GM12878 (cell line): ENCODE measurements at regions not wholly inside any gene's neighbourhood (a gene's known extent, or its start where the extent isn't known, plus 50 kb on each side); places are given as distances from the start of the nearest gene placed in this dataset.

ENCODE experiments used
- CTCF ChIP-seq, 3 experiments: IDR thresholded peaks in 2 of 3; conservative IDR thresholded peaks in 1 of 3; 2 replicates each; pipeline ENCODE4 v1.5.1; 2011; ENCODE audit warnings: low read depth in 3 of 3, low read length in 3 of 3, mild to moderate bottlenecking in 3 of 3, control low read depth in 2 of 3, moderate library complexity in 2 of 3, inconsistent platforms in 1 of 3, mixed read lengths in 1 of 3; ENCODE audit not compliant: control insufficient read depth in 2 of 3, insufficient read depth in 1 of 3; ENCODE audit errors: extremely low read depth in 1 of 3
- EGR1 ChIP-seq, 2 experiments: IDR thresholded peaks; 1 replicate in 1 of 2; 2 replicates in 1 of 2; pipeline ENCODE4 v1.6.1; 2011 to 2012; ENCODE audit warnings: low read depth in 2 of 2, low read length in 2 of 2, borderline replicate concordance in 1 of 2, mild to moderate bottlenecking in 1 of 2, moderate library complexity in 1 of 2
- HDAC2 ChIP-seq: fragments of 200-600 bp; sonication (generic); IDR thresholded peaks from 2 replicates; pipeline ENCODE4 v1.6.1; 2017
- JUND ChIP-seq: IDR thresholded peaks from 2 replicates; pipeline ENCODE4 v1.6.1; 2012; ENCODE audit warnings: low read depth, mild to moderate bottlenecking, low read length, improper control_type of control experiment, moderate library complexity
- NFYB ChIP-seq: IDR thresholded peaks from 2 replicates; pipeline ENCODE4 v1.6.1; 2011; ENCODE audit warnings: low read depth, mild to moderate bottlenecking, low read length, improper control_type of control experiment, moderate library complexity; ENCODE audit not compliant: insufficient read depth
- PAX8 ChIP-seq: fragments of 450-650 bp; IDR thresholded peaks from 2 replicates; pipeline ENCODE4 v1.6.1; 2017; ENCODE audit warnings: mild to moderate bottlenecking, moderate library complexity
- RAD21 ChIP-seq: IDR thresholded peaks from 2 replicates; pipeline ENCODE4 v1.6.1; 2011; ENCODE audit warnings: mild to moderate bottlenecking, low read depth, low read length, moderate library complexity; ENCODE audit not compliant: insufficient read depth
- RELA ChIP-seq: fragments of 450-650 bp; IDR thresholded peaks from 2 replicates; pipeline ENCODE4 v1.8.0; 2014; ENCODE audit warnings: borderline replicate concordance; ENCODE audit not compliant: partially characterized antibody
- REST ChIP-seq: IDR thresholded peaks from 2 replicates; pipeline ENCODE4 v1.6.1; 2012; ENCODE audit warnings: mild to moderate bottlenecking, low read depth, low read length

- TF ChIP-seq RELA (no peak), CTCF (IDR thresholded peaks at IDR 0.05 in 2 of 3, conservative IDR thresholded peaks at IDR 0.05 in 1 of 3; ENCODE audit: control insufficient read depth in 2 of 3, extremely low read depth in 1 of 3, insufficient read depth in 1 of 3, low read depth in 3 of 3, low read length in 3 of 3) (no peak), NFYB (no peak), EGR1 (IDR thresholded peaks at IDR 0.05; ENCODE audit: borderline replicate concordance in 1 of 2, low read depth in 2 of 2, low read length in 2 of 2) (no peak), JUND (no peak), REST (no peak), RAD21 (no peak), PAX8 (no peak), HDAC2 (no peak)
These were observed 453.7 kb upstream of the RUNX1 start for GRCh38 chr21:35502821-35503220.
